GM12878 (cell line): ENCODE measurements at regions not wholly inside any gene's neighbourhood (a gene's known extent, or its start where the extent isn't known, plus 50 kb on each side); places are given as distances from the start of the nearest gene placed in this dataset.

Experiments used
- CHD1 ChIP-seq: IDR thresholded peaks from 2 replicates; pipeline ENCODE4 v1.6.1; 2012; ENCODE audit warnings: low read depth, low read length, improper control_type of control experiment
- CTCF ChIP-seq, 3 experiments: IDR thresholded peaks in 2 of 3; conservative IDR thresholded peaks in 1 of 3; 2 replicates each; pipeline ENCODE4 v1.5.1; 2011; ENCODE audit warnings: low read depth in 3 of 3, low read length in 3 of 3, mild to moderate bottlenecking in 3 of 3, control low read depth in 2 of 3, moderate library complexity in 2 of 3, inconsistent platforms in 1 of 3, mixed read lengths in 1 of 3; ENCODE audit not compliant: control insufficient read depth in 2 of 3, insufficient read depth in 1 of 3; ENCODE audit errors: extremely low read depth in 1 of 3
- DPF2 ChIP-seq: fragments of 450-650 bp; IDR thresholded peaks from 2 replicates; pipeline ENCODE4 v1.6.1; 2017; ENCODE audit warnings: mild to moderate bottlenecking
- MXI1 ChIP-seq: fragments of 150-350 bp; IDR thresholded peaks from 2 replicates; pipeline ENCODE4 v1.6.1; 2011; ENCODE audit warnings: low read depth, mild to moderate bottlenecking, inconsistent platforms, low read length, improper control_type of control experiment
- RFX5 ChIP-seq: IDR thresholded peaks from 2 replicates; pipeline ENCODE4 v1.6.1; 2011; ENCODE audit warnings: low read depth, low read length, improper control_type of control experiment
- SRF ChIP-seq, 2 experiments: IDR thresholded peaks; 2 replicates each; pipeline ENCODE4 v1.6.1; 2011; ENCODE audit warnings: low read depth in 2 of 2, low read length in 2 of 2, mild to moderate bottlenecking in 1 of 2, moderate library complexity in 1 of 2

- no peak for TF ChIP-seq CHD1
- no peak for TF ChIP-seq RFX5
- TF ChIP-seq MXI1, result no peak
- no peak for TF ChIP-seq CTCF (IDR thresholded peaks at IDR 0.05 in 2 of 3, conservative IDR thresholded peaks at IDR 0.05 in 1 of 3; ENCODE audit: control insufficient read depth in 2 of 3, extremely low read depth in 1 of 3, insufficient read depth in 1 of 3, low read depth in 3 of 3, low read length in 3 of 3)
- TF ChIP-seq SRF (IDR thresholded peaks at IDR 0.05; ENCODE audit: low read depth in 2 of 2, low read length in 2 of 2), result no peak
- no peak for TF ChIP-seq DPF2
These were observed 95.3 kb upstream of the FAM136A start for GRCh38 chr2:70397186-70397585.
